GM18507 (cell line): ENCODE measurements at regions not wholly inside any gene's neighbourhood (a gene's known extent, or its start where the extent isn't known, plus 50 kb on each side); places are given as distances from the start of the nearest gene placed in this dataset.
"Not testable (repeated sequence)": the region's sequence is repeated elsewhere in the genome, so short reads cannot be mapped to it uniquely, and the experiment has no call there.

Experiments
- DNase-seq: peaks from one replicate; pipeline ENCODE4 v3.0.0; 2011; ENCODE audit warnings: low read depth; ENCODE audit not compliant: insufficient read length; ENCODE audit errors: extremely low spot score
- FAIRE-seq: peaks from 2 replicates; lab custom pipeline; 2011; peaks lifted over from hg19 to GRCh38; lab: Jason Lieb, UNC

DNA sequence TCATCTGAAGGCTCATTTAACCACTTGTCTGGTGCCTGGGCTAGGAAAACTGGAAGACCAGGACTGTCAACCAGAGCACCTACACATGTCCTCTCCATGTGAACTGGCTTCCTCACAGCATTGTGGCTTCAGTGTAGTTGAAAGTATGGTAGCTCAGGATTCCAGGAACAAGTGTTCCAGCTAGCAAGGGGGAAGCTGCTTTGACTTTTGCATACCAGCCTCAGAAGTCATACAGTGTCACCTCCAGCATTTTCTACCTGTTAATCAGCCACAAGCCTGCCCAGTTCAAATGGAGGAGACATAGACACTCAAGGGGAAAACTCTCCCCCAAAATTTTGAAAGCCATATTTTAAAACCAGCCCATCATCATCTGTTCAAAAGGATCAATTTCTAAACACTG is 212.8 kb upstream of the CAND1 start:
- FAIRE-seq (no peak), DNase-seq (no peak)

- no peak for FAIRE-seq
Observed at GRCh38 chr12:67057072-67057471, 212.1 kb upstream of the CAND1 start.

GRCh38 chr12:67062193-67062592 is 207.0 kb upstream of the CAND1 start:
- DNase-seq (no peak), FAIRE-seq (no peak)

More at GRCh38 chr12:67057072-67057471, 212.1 kb upstream of the CAND1 start:
- no peak for DNase-seq

DNA sequence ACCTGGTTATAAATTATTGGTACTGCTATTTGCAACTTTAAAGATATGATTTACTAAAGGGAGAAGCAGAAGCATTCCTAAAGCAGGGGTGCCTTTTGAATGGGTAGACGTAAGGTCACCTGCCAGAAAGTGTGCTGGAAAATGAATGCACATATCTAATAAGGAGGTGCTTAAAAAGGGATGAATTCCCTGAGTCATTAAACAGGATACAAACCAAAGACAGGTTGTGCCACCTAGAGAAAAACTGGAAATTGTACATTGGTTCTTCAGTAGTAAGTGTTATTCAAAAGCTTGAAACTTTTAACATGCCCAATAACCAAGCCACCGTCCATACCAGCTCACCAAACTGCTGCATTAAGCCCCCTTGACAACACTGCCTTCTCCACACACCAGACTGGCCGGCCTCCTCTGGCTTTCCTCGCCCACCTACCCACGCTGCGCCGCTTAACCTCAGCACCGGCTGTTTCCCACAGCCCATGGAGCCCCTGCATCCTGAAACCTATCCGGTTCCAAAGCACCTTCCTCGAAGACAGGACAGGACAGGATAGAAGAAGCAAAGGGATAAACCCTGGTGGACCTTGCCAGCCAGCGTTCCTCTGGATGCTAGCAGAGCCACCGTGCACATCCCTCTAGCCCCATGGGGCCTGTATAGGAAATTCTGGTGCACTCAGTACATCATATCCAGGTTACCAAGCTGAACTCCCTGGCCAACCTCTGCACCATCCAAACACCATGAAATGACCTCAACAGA is 201.5 kb upstream of the CAND1 start:
- no peak for DNase-seq
- no peak for FAIRE-seq

- no peak for FAIRE-seq
- DNase-seq, result no peak
Observed at GRCh38 chr12:67068204-67068731, 200.9 kb upstream of the CAND1 start.

DNA sequence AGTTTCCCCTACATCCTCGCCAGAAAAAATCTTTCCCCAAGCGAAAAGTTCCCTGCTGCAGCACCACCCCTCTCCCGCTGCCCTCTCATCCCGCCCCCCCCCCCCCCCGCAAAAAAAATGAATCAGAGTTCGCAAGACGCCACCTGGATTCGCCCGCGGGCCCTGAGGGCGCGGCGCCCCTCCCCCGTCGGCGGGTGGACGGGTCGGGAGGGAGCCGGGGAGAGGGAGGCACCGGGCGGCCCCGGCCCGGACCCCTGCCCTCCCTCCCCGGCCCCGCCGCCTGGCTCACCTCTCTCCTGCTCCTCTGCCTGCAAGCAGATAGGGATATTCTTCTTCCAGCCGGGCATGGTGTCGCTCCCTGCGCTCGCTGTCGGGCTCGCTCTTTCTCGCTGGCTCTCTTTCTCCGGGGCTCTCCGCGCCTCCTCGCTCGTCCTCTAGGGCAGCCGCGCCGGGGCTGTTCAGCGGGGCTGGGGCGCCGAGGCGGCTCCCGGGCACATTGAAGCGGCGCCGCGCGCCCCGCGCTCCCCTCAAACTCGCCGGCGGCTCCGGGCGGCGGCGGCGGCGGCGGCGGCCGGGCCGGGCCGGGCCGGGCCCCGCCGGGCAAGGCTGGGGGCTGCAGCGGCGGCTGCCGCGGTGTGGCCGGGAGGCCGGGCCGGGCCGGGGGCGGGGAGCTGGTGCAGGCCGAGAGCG is 200.3 kb upstream of the CAND1 start:
- FAIRE-seq (no peak), DNase-seq (no peak)

DNA sequence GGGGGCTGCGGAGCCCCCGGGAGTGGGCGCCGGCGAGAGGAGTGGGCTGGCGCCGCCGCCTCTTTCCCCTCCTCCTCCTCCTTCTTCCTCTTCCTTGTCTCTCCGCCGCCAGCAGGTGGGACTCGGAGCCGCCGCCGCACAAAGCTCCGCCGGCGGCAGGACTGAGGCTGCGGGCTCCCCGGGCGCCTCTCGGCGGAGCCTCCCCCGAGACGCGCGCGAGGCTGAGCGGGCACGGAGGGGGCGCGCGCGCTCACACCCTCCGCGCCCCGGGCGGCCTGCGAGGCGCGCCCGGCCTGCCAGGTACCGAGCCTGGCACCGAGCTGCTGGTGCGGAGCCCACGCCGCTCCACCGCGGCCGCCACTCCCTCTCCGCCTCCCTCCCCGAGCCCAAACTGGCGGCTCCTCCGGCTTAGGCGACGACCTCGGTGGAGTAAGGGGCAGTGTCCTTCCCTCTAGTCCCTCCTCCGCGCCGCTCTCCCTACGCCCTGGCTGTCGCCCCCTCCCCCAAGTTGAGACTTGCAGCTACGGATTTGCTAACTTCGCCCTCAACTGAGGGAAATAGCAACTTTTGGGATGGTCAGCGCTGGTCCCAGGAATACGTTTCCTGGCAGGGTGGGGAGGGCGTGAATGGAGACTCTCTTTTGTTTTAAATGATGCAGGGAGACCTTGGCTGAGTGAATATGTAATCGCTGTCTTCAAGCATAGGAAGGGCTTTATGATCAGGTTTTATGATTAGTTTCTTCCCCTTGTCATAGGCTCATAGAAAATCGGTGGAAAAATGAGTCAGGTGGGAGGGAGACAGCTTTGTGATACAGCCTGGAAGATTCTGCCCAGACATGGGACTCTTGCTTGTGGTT is 199.5 kb upstream of the CAND1 start:
- DNase-seq (no peak), FAIRE-seq (no peak)

GRCh38 chr12:67070307-67070600 is 198.9 kb upstream of the CAND1 start:
- FAIRE-seq (no peak), DNase-seq (no peak)

DNA sequence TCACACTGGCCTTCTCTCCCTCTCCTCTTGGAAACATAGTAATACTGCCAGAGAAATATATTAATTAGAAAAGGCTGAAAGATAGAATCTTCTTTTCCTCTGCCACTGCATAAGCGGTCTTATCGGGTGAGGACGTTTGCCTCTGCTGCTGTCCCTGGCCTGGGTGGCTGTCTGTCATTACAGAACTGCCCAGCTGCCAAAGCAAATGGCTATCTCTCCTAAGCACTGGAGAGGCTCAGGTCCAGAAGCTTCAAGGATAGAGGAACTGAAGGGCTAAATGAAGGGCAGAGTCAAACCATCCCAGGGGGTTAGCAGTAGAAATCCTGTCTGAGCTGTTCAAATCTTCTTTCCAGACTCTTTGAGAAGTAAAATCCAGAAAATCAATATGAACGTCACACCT is 198.6 kb upstream of the CAND1 start:
- FAIRE-seq, result no peak

GRCh38 chr12:67072281-67072680 is 196.9 kb upstream of the CAND1 start:
- FAIRE-seq, DNase-seq: not testable (repeated sequence)

More for the DNA sequence above, 198.6 kb upstream of the CAND1 start:
- DNase-seq, result no peak

DNA sequence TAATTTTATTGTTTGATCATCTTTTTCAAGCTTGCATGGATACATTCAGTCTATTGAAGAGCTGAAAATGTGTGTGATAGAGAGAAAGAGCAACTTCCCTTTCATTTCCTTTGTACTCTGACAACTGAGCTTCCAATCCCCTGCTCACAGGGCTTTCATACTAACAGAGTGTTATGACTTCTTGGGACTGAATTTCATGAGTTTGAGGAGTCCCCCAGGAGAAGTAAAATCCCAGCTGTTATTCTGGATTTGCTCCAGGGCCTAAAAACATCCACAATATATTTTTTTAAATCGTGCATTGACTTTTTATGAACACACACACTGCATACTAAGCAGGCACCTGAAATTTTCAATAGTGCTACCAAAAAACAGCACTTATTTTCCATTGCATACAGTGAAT is 195.8 kb upstream of the CAND1 start:
- FAIRE-seq (no peak), DNase-seq (no peak)

DNA sequence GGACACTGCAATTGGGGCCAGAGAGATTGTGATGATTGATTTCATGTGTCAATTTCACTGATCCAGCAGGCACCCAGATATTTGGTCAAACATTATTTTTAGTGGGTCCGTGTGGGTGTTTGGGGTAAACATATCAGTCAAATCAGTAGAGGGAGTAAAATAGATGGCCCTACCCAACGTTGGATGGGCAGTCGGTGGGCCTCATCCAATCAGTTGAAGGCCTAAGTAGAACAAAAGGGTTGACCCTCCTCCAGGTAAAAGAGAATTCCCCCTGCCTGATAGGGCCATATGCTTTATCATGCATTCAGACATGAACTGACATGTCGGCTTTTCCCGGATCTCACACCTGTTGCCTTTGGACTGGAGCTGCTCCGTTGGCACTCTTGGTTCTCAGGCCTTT is 195.1 kb upstream of the CAND1 start:
- no peak for DNase-seq
- FAIRE-seq, result no peak

- DNase-seq (no peak), FAIRE-seq (no peak)
Observed at GRCh38 chr12:67077617-67078016, 191.5 kb upstream of the CAND1 start.

- no peak for DNase-seq
- no peak for FAIRE-seq
Observed at GRCh38 chr12:67078957-67079356, 190.2 kb upstream of the CAND1 start.

GRCh38 chr12:67080637-67081036 is 188.5 kb upstream of the CAND1 start:
- DNase-seq, result no peak
- no peak for FAIRE-seq

- no peak for FAIRE-seq
- DNase-seq, result no peak
Observed at GRCh38 chr12:67082221-67082620, 186.9 kb upstream of the CAND1 start.

DNA sequence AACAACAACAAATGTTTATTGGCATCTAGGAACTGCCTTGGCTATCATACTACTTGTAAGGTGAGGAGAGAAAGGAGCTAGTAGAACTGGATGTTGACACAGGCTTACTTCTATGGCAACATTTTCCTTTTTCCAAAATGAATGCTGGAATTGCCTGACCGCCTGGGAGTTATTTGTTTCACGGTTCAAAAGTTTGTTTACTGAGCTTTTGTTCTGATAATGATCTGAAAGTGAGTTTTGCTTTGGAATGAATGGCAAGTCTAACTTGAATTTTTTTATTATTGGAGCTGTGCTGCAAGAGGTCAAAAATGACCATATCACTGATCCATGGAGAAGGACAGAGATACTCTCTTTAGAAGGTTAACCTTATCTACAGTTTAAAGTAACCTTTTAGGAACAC is 183.5 kb upstream of the CAND1 start:
- FAIRE-seq, result no peak
- DNase-seq, result no peak

- DNase-seq (no peak), FAIRE-seq (no peak)
Observed at GRCh38 chr12:67086116-67086515, 183.0 kb upstream of the CAND1 start.

DNA sequence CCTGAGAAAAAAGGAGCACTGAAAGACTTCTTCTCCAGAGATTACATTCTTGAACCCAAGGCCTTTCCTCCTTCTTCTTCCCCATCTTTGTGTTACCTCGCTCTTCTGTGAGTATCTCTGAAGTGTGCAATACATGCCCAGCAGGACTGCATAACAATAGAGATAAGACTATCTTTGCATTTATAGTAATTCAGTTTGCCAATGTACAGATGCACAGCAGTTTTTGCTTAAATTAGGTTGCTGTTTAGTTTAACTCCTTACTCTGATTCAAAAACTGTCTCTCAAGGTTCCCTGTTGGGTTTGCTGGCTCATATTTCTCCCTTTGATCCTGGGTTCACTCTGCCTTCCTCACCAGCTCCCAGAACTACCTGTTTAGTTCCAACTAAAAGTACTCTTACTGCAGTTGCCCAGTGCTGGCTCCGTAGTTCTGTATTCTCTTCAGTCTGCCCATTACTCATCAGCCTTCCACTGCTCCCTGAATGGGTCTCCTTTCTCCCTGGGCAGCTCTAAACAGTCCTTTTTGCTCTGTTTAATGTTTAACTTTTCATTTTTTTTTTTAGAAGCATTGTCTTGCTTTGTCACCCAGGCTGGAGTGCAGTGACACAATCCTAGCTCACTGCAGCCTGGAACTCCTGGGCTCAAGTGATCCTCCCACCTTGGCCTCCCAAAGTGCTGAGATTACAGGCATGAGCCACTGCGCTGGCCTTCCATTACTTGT is 180.6 kb upstream of the CAND1 start:
- no peak for DNase-seq
- no peak for FAIRE-seq

DNA sequence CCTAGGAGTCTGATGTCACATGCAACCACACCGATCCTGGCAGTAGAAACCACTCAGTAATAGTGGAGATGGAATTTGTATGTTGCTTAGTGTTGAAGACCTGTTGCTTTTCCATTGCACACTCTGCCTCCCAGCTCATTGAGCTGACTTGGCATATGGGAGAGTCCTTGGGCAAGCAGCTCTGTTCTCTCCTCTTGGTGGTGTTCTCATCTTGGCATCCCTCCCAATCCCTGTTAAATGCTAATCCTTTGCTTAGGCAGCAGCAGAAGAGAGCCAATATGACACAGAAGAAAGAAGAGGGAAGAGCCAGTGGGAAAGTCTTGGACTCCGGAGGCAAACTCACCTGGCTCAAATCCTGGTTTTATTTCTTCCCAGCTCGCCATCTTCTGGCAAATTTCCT is 178.0 kb upstream of the CAND1 start:
- DNase-seq (no peak), FAIRE-seq (no peak)
